ENCODE measurements at regions not wholly inside any gene's neighbourhood (a gene's known extent, or its start where the extent isn't known, plus 50 kb on each side); places are given as distances from the start of the nearest gene placed in this dataset.

GRCh38 chr21:28342212-28342810 lies 650.4 kb downstream of the LTN1 start:
- TF ChIP-seq CTCF (conservative IDR thresholded peaks at IDR 0.05; ENCODE audit: low read depth, low read length) = no peak
- no peak overlapping the region for H3K4me3 ChIP-seq (ENCODE audit: low read depth, low read length)
- DNase-seq (ENCODE audit: low read depth) = no peak

GRCh38 chr21:28339403-28339802 lies 653.3 kb downstream of the LTN1 start:
- no peak for TF ChIP-seq CTCF (conservative IDR thresholded peaks at IDR 0.05; ENCODE audit: low read depth, low read length)
- no peak overlapping the region for H3K4me3 ChIP-seq (ENCODE audit: low read depth, low read length)
- no peak for DNase-seq (ENCODE audit: low read depth)

GRCh38 chr21:28338701-28339305 lies 653.9 kb downstream of the LTN1 start:
- DNase-seq (ENCODE audit: low read depth) = no peak
- no peak for TF ChIP-seq CTCF (conservative IDR thresholded peaks at IDR 0.05; ENCODE audit: low read depth, low read length)
- H3K4me3 ChIP-seq (ENCODE audit: low read depth, low read length) = no peak overlapping the region

GRCh38 chr21:28337315-28337714 lies 655.4 kb downstream of the LTN1 start:
- peak; percentile 75 for DNase-seq (ENCODE audit: low read depth)
- no peak overlapping the region for H3K4me3 ChIP-seq (ENCODE audit: low read depth, low read length)
- peak; percentile 48 for TF ChIP-seq CTCF (conservative IDR thresholded peaks at IDR 0.05; ENCODE audit: low read depth, low read length)

- DNase-seq (ENCODE audit: low read depth) = peak; percentile 88
- H3K4me3 ChIP-seq (ENCODE audit: low read depth, low read length) = no peak overlapping the region
- TF ChIP-seq CTCF (conservative IDR thresholded peaks at IDR 0.05; ENCODE audit: low read depth, low read length) = peak; percentile 72
These were observed 656.4 kb downstream of the LTN1 start for GRCh38 chr21:28336314-28336713.

GRCh38 chr21:28334407-28334806 lies 658.3 kb downstream of the LTN1 start:
- no peak overlapping the region for H3K4me3 ChIP-seq (ENCODE audit: low read depth, low read length)
- DNase-seq (ENCODE audit: low read depth) = no peak
- TF ChIP-seq CTCF (conservative IDR thresholded peaks at IDR 0.05; ENCODE audit: low read depth, low read length) = no peak

GRCh38 chr21:28333578-28334075 lies 659.0 kb downstream of the LTN1 start:
- peak; percentile 85 for DNase-seq (ENCODE audit: low read depth)
- no peak overlapping the region for H3K4me3 ChIP-seq (ENCODE audit: low read depth, low read length)

More at GRCh38 chr21:28333578-28334075, 659.0 kb downstream of the LTN1 start:
- no peak for TF ChIP-seq CTCF (conservative IDR thresholded peaks at IDR 0.05; ENCODE audit: low read depth, low read length)

Data from choroid plexus epithelial cell (primary cell).